Type B pancreatic cell (in vitro differentiated cells): ENCODE measurements at regions not wholly inside any gene's neighbourhood (a gene's known extent, or its start where the extent isn't known, plus 50 kb on each side); places are given as distances from the start of the nearest gene placed in this dataset.

Experiments
- DNase-seq: peaks from one replicate; pipeline ENCODE4 v3.0.0; 2021; ENCODE audit warnings: mixed read lengths; ENCODE audit not compliant: unreplicated experiment; ENCODE audit errors: extremely low spot score
- H3K27ac Mint-ChIP-seq: 2 replicates; pipeline ENCODE4 v1.8.0; 2021; ENCODE audit warnings: mild to moderate bottlenecking, mixed read lengths
- H3K27me3 Mint-ChIP-seq: 2 replicates; pipeline ENCODE4 v1.8.0; 2021; ENCODE audit warnings: mixed read lengths
- H3K36me3 Mint-ChIP-seq: 2 replicates; pipeline ENCODE4 v1.8.0; 2021; ENCODE audit warnings: mixed read lengths
- H3K4me1 Mint-ChIP-seq: one replicate; pipeline ENCODE4 v1.8.0; 2021; ENCODE audit warnings: mixed read lengths; ENCODE audit not compliant: unreplicated experiment
- H3K4me3 Mint-ChIP-seq: 2 replicates; pipeline ENCODE4 v1.8.0; 2021; ENCODE audit warnings: mild to moderate bottlenecking, mixed read lengths
- H3K9me3 Mint-ChIP-seq: 2 replicates; pipeline ENCODE4 v1.8.0; 2021; ENCODE audit warnings: mixed read lengths
- CTCF ChIP-seq: fragments of 200-600 bp; sonication (generic); conservative IDR thresholded peaks from 2 replicates; pipeline ENCODE4 v1.5.0; 2021; ENCODE audit warnings: antibody characterized with exemption, mild to moderate bottlenecking

GRCh38 chr7:85719981-85720953, 533.4 kb upstream of the SEMA3D start:
- H3K27ac Mint-ChIP-seq, result no peak overlapping the region
- no peak for TF ChIP-seq CTCF
- no peaks in the 10 kb centered on the region for H3K36me3 Mint-ChIP-seq
- no peak overlapping the region for H3K4me3 Mint-ChIP-seq
- no peak for DNase-seq
- H3K9me3 Mint-ChIP-seq, result no peaks in the 10 kb centered on the region
- no peaks in the 10 kb centered on the region for H3K27me3 Mint-ChIP-seq
- no peaks in the 10 kb centered on the region for H3K4me1 Mint-ChIP-seq

- Mint-ChIP-seq H3K36me3 (no peaks in the 10 kb centered on the region), H3K27ac (no peak overlapping the region), H3K27me3 (no peaks in the 10 kb centered on the region), H3K9me3 (no peaks in the 10 kb centered on the region), H3K4me1 (peaks cover 4% of the 10 kb centered on the region), H3K4me3 (no peak overlapping the region)
- no peak for TF ChIP-seq CTCF
- no peak for DNase-seq
Measured at GRCh38 chr7:85716353-85716752, 529.5 kb upstream of the SEMA3D start.

GRCh38 chr7:85714951-85715350, 528.1 kb upstream of the SEMA3D start:
- TF ChIP-seq CTCF, result no peak
- H3K4me1 Mint-ChIP-seq, result peaks cover 4% of the 10 kb centered on the region
- DNase-seq, result no peak
- H3K36me3 Mint-ChIP-seq, result no peaks in the 10 kb centered on the region
- peaks cover 4% of the 10 kb centered on the region for H3K9me3 Mint-ChIP-seq
- no peak overlapping the region for H3K4me3 Mint-ChIP-seq
- peaks cover 3% of the 10 kb centered on the region for H3K27me3 Mint-ChIP-seq
- H3K27ac Mint-ChIP-seq, result no peak overlapping the region

GRCh38 chr7:85714043-85714578, 527.3 kb upstream of the SEMA3D start:
- Mint-ChIP-seq H3K36me3 (no peaks in the 10 kb centered on the region), H3K27ac (no peak overlapping the region), H3K4me1 (peaks cover 4% of the 10 kb centered on the region), H3K4me3 (no peak overlapping the region), H3K9me3 (peaks cover 4% of the 10 kb centered on the region), H3K27me3 (peaks cover 3% of the 10 kb centered on the region)
- DNase-seq, result no peak
- no peak for TF ChIP-seq CTCF

- no peak for TF ChIP-seq CTCF
- no peak overlapping the region for H3K27ac Mint-ChIP-seq
- peaks cover 4% of the 10 kb centered on the region for H3K9me3 Mint-ChIP-seq
- no peak overlapping the region for H3K4me3 Mint-ChIP-seq
- H3K4me1 Mint-ChIP-seq, result peaks cover 4% of the 10 kb centered on the region
- no peak for DNase-seq
- no peaks in the 10 kb centered on the region for H3K36me3 Mint-ChIP-seq
- H3K27me3 Mint-ChIP-seq, result peaks cover 3% of the 10 kb centered on the region
Measured at GRCh38 chr7:85713171-85713570, 526.3 kb upstream of the SEMA3D start.
